ENCODE measurements at regions not wholly inside any gene's neighbourhood (a gene's known extent, or its start where the extent isn't known, plus 50 kb on each side); places are given as distances from the start of the nearest gene placed in this dataset.

DNA sequence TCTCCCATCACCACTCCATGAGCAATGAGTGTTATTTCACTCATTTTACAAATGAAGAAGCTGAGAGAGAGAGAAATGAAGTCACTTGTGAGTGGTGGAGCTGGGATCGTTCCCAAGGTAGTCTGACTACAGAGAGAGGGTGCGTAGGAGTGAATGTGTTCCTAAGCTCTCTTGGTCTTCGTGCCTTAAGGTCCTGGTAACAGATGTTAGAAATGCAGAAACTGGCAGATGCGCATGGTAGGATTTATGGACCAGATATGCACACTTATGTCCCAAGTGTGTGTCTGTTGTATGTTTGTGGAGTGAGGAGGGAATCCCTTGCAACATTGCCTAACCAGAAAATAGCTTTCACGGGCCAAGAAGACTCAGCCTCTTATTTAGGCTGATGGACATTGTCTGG, 93.2 kb upstream of the ZNF469 start:
- no peak for DNase-seq (ENCODE audit: low spot score in 2 of 2)
- no peak overlapping the region for H3K4me3 Mint-ChIP-seq

DNA sequence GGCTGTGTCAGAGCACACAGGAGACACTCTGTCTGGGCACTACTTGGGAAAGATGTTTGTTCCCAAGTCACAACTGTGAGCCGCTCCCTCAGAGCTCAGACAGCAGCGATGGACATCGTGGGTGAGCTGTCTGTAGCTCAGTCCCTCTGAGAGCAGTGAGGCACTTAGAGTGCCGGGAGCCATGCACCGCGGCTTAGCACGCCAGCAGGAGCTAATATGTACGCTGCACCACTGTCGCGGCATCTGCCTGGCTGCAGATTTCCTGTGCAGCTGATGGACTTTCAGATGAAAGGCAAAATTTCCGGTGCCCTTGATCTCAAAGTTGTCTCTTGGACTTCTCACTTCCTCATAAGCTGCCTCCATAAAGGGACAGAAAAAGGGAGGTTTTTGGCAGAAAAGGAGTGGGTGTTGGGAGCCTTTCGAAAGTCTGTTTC, 92.8 kb upstream of the ZNF469 start:
- Mint-ChIP-seq H3K9me3 (no peaks in the 10 kb centered on the region), H3K36me3 (no peaks in the 10 kb centered on the region), H3K4me1 (no peaks in the 10 kb centered on the region), H3K27ac (no peak overlapping the region), H3K4me3 (no peak overlapping the region)
- DNase-seq (ENCODE audit: low spot score in 2 of 2) = no peak
- no peak for ATAC-seq

More for the DNA sequence above, 93.2 kb upstream of the ZNF469 start:
- no peaks in the 10 kb centered on the region for H3K9me3 Mint-ChIP-seq
- no peak overlapping the region for H3K27ac Mint-ChIP-seq
- H3K36me3 Mint-ChIP-seq = no peaks in the 10 kb centered on the region
- ATAC-seq = no peak
- no peaks in the 10 kb centered on the region for H3K4me1 Mint-ChIP-seq

DNA sequence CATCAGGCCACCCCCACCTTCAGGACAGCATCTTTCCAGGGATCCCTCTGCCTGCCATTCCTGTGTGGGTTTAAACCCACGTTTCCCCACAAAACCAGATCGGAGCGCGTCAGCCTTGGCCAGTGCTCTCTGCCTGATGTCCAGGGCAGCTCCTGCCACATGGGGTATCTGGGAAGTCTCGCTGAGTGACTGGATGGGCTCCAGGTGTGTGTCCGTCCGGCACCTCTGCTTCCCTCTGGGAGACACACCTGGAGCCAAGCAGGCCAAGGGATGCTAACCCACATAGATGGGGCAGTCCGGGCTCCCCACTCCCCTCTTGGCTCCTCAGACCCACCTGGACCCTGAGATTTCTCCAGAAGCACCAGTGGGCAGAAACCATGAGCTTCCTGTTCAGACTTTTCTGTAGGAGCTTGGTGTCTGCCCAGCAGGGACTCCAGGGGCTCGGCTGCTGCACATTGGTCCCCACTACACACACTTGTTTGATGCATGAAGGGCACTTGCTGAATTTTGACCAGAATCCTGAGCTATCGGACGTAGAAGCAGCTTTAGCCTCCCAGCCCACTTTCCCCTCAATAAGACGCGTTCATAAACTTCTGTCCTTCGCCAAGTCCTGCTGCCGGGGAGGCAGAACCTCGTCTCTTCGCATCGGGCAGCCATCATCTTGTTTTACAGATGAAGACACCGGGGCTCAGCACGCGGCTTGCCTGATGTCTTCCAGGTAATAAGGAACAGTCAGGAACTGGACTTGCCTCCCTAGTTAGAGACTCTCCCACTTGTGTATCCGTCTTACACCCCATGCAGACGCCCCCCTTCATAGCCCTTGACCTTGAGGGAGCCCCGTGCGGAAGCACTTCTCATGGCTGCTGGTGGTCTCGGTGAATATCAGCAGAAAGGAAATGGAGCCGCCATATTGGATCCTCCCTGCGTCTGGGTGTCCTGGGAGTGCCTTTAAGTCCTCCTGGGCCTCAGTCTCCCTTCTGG, 91.6 kb upstream of the ZNF469 start:
- DNase-seq (ENCODE audit: low spot score in 2 of 2) = no peak
- H3K27ac Mint-ChIP-seq = no peak overlapping the region
- no peaks in the 10 kb centered on the region for H3K36me3 Mint-ChIP-seq
- no peaks in the 10 kb centered on the region for H3K4me1 Mint-ChIP-seq
- no peaks in the 10 kb centered on the region for H3K9me3 Mint-ChIP-seq
- no peak overlapping the region for H3K4me3 Mint-ChIP-seq
- ATAC-seq = no peak

DNA sequence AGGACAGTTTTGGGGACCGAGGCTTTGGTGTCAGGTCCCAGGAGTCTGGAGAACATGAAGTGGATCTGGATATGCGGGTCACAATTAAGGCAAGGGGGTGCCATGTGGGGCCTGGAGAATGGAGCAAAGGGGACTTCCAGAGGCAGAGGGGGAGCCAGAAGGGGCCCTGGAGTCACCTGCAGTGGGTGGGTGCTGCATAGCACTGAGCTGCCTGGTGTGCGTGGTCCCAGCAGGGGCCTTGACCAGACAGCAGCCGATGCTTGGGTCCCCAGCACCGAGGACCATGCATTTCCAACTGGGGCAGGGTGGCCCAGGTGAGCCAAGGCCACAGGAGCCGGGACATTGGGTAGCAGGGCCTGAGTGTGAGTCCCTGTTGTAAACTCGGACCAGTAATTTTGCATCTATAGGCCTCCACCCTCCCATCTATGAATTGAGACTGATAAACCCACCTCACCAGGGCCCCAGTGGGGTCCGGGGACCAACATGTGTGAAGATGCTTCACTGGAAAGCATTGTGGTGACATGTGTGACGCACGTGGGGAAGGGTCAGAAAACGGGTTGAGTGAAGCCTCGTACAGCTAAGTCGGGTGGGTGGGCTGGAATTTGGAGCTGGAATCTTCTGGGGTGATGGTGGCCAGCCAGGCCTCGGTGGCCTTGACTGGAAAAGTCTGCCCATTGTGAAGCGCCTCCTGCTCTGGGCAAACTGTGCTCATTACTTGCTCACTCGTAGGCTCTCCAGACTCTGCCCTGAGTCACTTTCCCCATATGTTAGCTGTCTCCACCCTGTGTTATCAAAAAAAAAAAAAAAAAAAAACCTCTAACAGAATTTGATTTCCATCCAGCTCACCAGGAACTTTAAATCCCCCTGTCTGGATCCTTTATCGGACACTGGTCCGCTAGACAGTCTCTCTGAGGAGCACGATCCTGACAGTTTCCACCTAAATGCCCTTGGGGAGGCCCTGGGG, 90.5 kb upstream of the ZNF469 start:
- ATAC-seq (no peak), DNase-seq (ENCODE audit: low spot score in 2 of 2) (no peak)
- Mint-ChIP-seq H3K4me3 (no peak overlapping the region), H3K9me3 (no peaks in the 10 kb centered on the region), H3K36me3 (no peaks in the 10 kb centered on the region), H3K27ac (no peak overlapping the region), H3K4me1 (no peaks in the 10 kb centered on the region)

DNA sequence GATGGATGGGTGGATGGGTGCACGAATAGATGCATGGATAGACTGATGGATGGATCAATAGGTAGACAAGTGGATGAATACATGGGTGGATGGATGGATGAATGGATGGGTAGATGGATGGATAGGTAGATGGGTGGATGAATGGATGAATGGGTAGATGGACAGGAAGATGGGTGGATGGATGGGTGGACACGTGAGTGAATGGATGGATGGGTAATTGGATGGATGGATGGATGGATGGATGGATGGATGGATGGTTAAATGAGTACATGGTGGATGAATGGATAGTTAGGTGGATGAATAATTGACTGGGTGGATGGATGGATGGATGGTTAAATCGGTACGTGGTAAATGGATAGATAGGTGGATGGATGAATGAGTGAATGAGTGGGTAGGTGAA, 89.7 kb upstream of the ZNF469 start:
- H3K4me1 Mint-ChIP-seq = no peaks in the 10 kb centered on the region
- H3K27ac Mint-ChIP-seq = no peak overlapping the region
- no peak for DNase-seq (ENCODE audit: low spot score in 2 of 2)
- H3K4me3 Mint-ChIP-seq = no peak overlapping the region
- ATAC-seq = no peak
- no peaks in the 10 kb centered on the region for H3K36me3 Mint-ChIP-seq
- H3K9me3 Mint-ChIP-seq = no peaks in the 10 kb centered on the region

DNA sequence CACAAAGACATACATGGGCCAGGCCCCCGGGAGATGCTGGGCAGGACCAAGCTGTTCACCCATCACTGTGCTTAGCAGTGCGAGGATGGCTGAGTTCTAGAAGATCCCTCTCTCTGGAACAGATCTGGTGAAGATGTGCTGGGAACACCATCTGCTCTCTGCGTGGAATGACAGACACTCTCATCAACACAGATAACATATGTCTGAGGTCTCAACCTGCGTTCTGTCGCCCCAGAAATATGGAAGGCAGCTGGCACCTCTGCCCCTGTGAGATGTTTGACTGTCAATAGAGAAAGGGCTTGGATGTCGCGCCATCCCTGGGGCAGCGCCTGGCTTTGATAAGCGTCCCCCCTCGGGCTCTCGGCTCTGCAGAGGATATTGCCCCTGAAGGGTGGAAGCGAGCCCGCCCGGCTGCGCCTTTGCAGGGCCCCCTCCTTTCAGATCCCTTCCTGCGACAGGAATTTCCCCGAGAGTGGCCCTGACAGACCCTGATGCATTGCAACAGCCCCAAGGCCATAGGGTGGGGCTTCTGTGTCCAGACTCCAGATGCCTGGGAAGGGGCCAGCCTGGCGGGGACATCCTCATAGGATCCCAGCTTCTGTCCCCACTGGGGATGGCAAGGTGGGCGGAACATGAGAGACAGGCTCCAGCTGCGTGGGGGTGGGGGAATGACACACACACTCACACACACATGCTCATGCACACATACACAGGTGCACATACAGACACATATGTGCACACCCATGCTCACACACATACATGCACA, 86.9 kb upstream of the ZNF469 start:
- DNase-seq (ENCODE audit: low spot score in 2 of 2) (no peak), ATAC-seq (no peak)
- Mint-ChIP-seq H3K9me3 (no peaks in the 10 kb centered on the region), H3K27ac (no peak overlapping the region), H3K36me3 (no peaks in the 10 kb centered on the region), H3K4me1 (no peaks in the 10 kb centered on the region), H3K4me3 (no peak overlapping the region)

DNA sequence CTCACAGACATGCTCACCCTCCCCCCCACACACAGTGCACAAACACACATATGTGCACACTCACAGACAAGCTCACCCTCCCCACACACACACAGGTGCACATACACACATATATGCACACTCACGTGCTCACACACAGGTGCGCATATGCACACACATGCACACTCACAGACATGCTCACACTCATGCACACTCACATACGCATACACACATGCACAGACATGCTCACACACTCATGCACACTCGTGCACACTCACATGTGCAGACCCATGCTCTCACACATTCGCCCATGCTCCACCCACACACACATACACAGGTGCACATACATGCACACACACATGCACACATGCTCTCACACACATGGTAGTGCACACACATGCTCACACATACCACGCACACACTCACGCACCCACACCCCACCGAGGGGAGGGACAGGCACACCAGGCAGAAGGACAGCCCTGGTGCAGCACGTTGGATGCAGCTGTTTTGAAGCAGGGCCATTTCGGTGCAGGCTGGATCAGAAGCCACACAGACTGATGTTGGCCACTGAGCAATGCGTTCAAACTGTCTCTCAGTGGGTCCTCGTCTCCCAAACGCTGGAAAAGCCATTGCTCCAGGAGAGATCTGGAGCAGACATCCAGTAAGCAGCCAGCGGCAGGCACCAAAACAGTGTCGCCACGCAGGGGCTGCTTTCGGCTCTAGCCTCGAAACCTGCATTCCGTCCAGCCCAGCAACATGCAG, 86.2 kb upstream of the ZNF469 start:
- Mint-ChIP-seq H3K36me3 (no peaks in the 10 kb centered on the region), H3K4me3 (no peak overlapping the region), H3K27ac (no peak overlapping the region), H3K4me1 (no peaks in the 10 kb centered on the region), H3K9me3 (no peaks in the 10 kb centered on the region)
- ATAC-seq = no peak
- DNase-seq (ENCODE audit: low spot score in 2 of 2) = no peak

DNA sequence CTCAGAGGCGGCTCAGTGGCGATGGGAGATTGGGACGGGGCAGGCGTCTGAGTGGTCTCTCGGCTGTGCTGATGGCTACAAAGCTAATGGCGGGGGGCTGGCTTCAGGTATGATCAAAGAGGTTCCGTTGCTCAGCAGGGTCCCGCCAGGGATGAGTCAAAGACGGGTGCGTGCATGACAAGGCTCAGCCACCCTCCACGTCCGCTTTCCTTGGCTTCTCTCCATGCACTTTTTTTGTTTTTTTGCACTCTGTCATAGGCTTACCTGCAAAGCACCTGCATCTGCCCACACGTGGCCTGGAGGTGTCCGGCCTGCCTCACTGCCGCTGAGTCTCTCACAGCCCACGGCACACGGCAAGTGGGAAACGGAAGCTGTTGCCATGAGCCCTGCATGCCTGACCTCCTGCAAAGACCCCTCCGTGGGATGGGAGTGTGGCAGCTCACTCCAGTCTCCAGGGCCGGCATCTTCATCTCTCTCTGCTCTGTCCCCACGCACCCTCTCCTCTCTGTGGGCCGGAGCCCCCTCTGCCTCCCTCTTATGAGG, 85.5 kb upstream of the ZNF469 start:
- Mint-ChIP-seq H3K36me3 (no peaks in the 10 kb centered on the region), H3K9me3 (no peaks in the 10 kb centered on the region), H3K4me3 (no peak overlapping the region), H3K4me1 (no peaks in the 10 kb centered on the region), H3K27ac (no peak overlapping the region)
- DNase-seq (ENCODE audit: low spot score in 2 of 2) = no peak
- ATAC-seq = no peak

DNA sequence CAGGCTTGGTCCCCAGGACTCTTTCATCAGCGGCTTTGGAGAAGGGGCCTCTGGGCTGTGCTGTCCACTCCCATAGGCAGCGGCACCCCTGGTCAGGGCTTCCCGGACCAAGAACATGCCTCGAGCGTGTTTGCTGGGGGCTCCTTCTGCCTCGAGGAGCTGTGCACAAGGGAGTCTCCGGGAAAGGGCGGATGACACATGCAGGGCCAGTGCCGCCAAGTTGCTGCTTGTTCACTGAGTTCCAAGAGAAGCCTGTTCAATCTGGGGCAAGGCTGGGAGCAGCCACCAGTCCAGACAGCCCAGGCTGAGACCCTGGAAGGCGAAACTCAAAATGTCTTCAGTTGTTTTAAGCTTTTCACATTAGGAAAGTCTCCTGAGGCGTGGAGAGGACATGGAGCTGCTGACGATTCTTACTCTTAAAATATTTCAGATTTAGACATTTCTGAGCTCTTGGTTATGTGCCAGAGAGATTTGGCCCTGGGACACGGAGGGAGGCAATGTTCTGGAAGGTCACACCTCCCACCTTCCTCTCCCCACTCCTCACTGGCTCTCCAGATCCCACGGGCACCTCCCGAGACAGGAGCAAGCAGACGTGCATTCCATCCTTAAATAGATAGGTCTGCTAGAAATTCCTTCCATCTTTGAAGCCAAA, 84.5 kb upstream of the ZNF469 start:
- H3K27ac Mint-ChIP-seq = no peak overlapping the region
- H3K4me1 Mint-ChIP-seq = no peaks in the 10 kb centered on the region
- no peak for DNase-seq (ENCODE audit: low spot score in 2 of 2)
- H3K4me3 Mint-ChIP-seq = no peak overlapping the region
- no peaks in the 10 kb centered on the region for H3K36me3 Mint-ChIP-seq
- H3K9me3 Mint-ChIP-seq = no peaks in the 10 kb centered on the region
- no peak for ATAC-seq

DNA sequence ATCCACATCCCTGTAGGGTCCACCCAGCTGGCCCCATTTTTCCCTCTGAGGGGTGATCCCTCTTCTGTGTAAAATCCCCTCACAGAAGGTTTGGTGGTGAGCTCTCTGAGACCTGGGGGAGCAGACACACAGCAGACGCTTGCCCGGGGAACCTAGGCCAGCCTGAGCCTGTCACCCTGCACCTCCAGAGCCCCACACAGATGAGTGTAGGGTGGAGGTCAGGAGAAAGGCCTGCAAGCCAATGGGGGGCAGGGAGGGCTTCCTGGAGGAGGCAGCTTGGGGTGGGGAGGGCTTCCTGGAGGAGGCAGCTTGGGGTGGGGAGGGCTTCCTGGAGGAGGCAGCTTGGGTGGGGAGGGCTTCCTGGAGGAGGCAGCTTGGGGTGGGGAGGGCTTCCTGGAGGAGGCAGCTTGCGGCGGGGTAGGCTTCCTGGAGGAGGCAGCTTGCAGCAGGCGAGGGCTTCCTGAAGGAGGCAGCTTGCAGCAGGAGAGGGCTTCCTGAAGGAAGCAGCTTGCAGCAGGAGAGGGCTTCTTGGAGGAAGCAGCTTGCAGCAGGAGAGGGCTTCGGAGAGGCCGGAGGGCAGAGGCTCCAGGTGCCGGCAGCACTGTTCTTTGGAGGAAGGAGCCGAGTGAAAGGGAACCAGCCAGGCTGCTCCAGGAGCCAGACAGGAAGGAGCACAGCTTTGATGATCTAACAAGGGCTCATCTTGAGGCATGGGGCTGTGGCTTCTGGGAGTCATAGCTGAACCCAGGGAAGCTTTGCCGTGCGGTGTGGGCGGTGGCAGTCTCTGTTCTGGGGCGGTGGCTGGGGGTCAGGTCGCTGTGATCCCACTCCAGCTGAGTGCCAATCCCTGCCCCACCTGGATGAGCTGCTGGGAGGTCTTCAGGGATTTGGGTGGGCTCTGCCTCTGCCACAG, 83.7 kb upstream of the ZNF469 start:
- H3K36me3 Mint-ChIP-seq = no peaks in the 10 kb centered on the region
- ATAC-seq = peak; percentile 75
- H3K4me3 Mint-ChIP-seq = no peak overlapping the region
- no peaks in the 10 kb centered on the region for H3K4me1 Mint-ChIP-seq
- H3K27ac Mint-ChIP-seq = no peak overlapping the region
- no peaks in the 10 kb centered on the region for H3K9me3 Mint-ChIP-seq
- DNase-seq (ENCODE audit: low spot score in 2 of 2) = no peak

DNA sequence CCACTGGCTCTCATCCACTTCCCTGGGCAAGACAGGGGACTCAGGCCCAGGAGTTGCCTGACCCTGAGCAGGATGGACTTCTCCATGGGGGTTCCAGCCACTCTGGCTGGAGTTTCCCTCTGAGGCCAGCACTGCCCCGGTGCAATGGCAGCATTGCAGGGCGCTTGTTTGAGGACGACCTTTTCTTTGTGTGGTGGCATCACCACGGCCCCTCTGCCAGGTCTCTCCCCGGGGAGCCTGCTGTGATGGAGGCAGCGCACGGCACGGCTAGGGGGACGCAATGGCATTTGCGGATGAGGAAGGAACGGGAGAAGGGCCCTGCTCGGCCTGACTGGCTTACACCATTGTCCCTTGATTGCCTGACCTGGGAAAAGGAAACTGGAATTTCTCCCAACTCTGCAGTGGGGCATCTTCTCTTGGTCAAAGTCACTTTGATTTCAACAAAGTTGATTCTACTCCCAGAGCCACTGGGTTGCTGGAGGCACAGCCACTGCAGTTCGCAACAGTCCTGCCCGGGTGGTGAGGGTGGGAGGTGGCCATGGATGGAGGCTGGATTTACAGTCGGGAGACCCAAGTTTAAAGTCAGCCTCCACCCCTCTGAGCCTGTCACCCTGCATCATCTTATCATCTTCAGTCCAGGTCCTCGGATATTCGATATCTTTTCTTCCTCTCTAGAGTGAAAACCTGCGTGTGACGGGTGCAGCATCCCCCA, 82.9 kb upstream of the ZNF469 start:
- Mint-ChIP-seq H3K4me3 (no peak overlapping the region), H3K27ac (no peak overlapping the region), H3K36me3 (no peaks in the 10 kb centered on the region), H3K9me3 (no peaks in the 10 kb centered on the region), H3K4me1 (no peaks in the 10 kb centered on the region)
- DNase-seq (ENCODE audit: low spot score in 2 of 2) (no peak), ATAC-seq (no peak)

DNA sequence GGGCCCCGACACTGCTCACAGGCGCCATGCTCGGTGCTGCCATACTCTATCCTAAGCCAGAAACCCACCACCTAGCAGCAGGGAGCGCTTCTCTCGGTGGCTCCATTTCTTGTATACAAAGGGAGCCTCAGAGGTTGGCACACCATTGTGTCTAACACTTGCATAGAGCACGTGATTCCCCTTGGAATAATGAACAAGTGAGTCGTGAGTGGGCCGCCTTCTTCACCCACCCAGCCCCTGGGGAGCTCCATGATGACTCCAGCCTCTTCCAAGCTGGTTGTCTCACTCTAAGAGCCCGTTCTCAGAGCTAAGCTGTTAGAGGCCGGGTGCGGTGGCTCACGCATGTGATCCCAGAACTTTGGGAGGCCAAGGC, 82.3 kb upstream of the ZNF469 start:
- DNase-seq (ENCODE audit: low spot score in 2 of 2) = no peak
- Mint-ChIP-seq H3K27ac (no peak overlapping the region), H3K9me3 (peaks cover under 1% of the 10 kb centered on the region)

DNA sequence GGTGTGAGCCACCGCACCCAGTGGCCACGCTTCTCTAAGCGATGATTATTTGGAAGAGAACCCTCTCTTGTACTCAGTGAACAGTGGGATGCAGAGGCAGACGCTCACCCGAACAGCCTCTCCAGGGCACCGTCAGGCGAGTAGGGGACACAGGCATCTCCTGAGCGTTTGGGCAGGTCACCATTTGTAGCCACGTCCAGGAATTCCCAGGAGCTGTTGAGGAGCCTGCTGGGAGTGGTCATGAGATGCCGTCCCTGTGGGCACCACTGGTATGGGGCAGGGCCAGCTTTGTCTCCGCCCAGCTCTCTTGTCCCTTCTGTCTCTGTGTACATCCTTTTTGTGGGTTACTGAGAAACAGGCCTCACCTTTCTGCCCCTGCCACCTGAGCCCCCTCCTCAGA, 81.3 kb upstream of the ZNF469 start:
- ATAC-seq = no peak
- no peak overlapping the region for H3K27ac Mint-ChIP-seq
- no peaks in the 10 kb centered on the region for H3K36me3 Mint-ChIP-seq
- peaks cover 7% of the 10 kb centered on the region for H3K4me1 Mint-ChIP-seq
- DNase-seq (ENCODE audit: low spot score in 2 of 2) = no peak
- H3K4me3 Mint-ChIP-seq = no peak overlapping the region
- H3K9me3 Mint-ChIP-seq = peaks cover 3% of the 10 kb centered on the region

More for the DNA sequence above, 82.3 kb upstream of the ZNF469 start:
- no peak overlapping the region for H3K4me3 Mint-ChIP-seq
- ATAC-seq = no peak
- H3K4me1 Mint-ChIP-seq = peaks cover 2% of the 10 kb centered on the region
- H3K36me3 Mint-ChIP-seq = no peaks in the 10 kb centered on the region
